Epithelial cell of esophagus (primary cell): ENCODE measurements at regions not wholly inside any gene's neighbourhood (a gene's known extent, or its start where the extent isn't known, plus 50 kb on each side); places are given as distances from the start of the nearest gene placed in this dataset.
"Not testable (repeated sequence)": the region's sequence is repeated elsewhere in the genome, so short reads cannot be mapped to it uniquely, and the experiment has no call there.

Experiments
- DNase-seq: peaks from one replicate; pipeline ENCODE4 v3.0.0; 2010; ENCODE audit warnings: low read depth
- H3K4me3 ChIP-seq: 2 replicates; pipeline ENCODE4 v1.5.1; 2011; ENCODE audit warnings: mild to moderate bottlenecking, low read length, control low read depth
- TF ChIP-seq, protein P1 (sequence below): IDR thresholded peaks from 2 replicates; pipeline ENCODE4 v1.5.1; 2011; ENCODE audit warnings: low read depth, mild to moderate bottlenecking, low read length, control low read depth, inconsistent platforms; ENCODE audit not compliant: insufficient read depth; ENCODE audit errors: missing control alignments

DNA sequence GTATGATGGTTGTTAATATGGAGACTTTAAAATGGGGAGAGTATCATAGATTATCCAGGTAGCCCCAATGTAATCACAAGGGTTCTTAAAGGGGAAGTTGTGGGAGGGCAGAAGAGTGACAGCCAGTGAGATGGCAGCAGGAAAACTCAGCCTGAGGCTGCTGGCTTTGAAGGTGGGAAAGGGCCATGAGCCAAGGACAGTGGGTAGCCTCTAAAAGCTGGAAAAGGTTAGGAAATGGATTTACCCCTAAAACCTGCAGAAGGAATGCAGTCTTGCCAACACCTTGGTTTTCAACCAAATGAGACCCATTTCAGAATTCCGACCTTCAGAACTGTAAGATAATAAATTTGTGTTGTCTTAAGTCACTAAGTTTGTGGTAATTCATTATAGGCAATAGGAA lies 68.8 kb upstream of the BLTP1 start:
- H3K4me3 ChIP-seq = no peak overlapping the region
- no peak for DNase-seq
- TF ChIP-seq, protein P1, sequence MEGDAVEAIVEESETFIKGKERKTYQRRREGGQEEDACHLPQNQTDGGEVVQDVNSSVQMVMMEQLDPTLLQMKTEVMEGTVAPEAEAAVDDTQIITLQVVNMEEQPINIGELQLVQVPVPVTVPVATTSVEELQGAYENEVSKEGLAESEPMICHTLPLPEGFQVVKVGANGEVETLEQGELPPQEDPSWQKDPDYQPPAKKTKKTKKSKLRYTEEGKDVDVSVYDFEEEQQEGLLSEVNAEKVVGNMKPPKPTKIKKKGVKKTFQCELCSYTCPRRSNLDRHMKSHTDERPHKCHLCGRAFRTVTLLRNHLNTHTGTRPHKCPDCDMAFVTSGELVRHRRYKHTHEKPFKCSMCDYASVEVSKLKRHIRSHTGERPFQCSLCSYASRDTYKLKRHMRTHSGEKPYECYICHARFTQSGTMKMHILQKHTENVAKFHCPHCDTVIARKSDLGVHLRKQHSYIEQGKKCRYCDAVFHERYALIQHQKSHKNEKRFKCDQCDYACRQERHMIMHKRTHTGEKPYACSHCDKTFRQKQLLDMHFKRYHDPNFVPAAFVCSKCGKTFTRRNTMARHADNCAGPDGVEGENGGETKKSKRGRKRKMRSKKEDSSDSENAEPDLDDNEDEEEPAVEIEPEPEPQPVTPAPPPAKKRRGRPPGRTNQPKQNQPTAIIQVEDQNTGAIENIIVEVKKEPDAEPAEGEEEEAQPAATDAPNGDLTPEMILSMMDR = no peak

DNA sequence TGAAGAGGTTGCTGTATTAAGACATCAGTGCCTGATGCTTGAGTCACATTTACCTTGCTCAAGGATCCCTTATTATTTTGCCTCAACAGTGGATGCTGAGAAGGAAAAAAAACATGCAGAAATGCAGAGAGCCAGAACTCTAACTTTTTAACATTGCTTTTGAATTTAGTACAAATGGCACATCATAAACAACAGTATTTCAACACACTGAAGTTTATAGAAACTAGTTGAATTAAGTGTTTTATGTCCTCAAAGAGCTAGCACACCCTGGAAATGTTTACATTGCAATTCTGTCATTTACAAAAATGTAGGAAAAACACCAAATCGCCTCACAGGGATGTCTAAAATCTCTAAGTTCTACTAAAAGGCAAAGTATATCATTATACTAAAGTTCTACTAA lies 69.5 kb upstream of the BLTP1 start:
- TF ChIP-seq, protein P1 = no peak

DNA sequence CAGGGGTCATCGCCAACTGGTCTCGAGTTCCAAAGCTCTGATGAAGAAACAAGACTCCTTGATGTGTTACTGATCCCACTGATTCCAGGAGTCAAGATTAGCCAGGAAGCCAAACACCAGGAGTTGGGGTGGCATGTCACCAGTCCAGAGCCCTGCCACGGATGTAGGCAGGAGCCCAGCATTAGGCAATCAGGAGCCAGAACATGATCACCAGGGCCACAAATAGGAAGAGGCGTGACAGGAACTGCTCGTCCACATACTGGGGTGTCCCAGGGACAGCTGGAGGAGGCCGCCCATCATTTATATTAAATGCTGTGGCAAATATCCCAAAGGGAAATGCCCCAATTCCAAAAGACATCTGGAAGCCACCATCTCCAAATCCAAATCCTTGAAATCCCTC lies 74.5 kb upstream of the BLTP1 start:
- H3K4me3 ChIP-seq, DNase-seq: not testable (repeated sequence)

More for the DNA sequence above, 69.5 kb upstream of the BLTP1 start:
- H3K4me3 ChIP-seq = no peak overlapping the region
- no peak for DNase-seq

DNA sequence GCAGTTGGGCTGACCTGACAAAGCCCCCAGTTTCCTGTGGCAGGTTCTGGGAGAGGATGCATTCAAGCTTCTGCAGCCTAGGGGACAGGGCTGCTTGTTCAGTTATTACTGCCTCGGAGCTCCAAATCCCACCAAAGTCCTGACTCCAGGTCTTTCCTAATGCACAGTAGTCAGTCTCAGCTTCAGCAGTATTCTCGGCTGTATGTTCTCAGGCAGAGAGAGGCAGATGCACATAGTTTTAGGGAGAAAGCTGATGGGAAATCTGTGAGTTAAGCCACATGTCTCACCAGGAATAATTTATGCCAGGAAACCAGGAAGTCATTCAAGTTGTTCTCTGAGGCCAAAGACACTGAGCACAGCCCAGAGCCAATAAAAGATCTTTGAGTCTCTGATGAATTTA lies 75.3 kb upstream of the BLTP1 start:
- not testable (repeated sequence) for H3K4me3 ChIP-seq, DNase-seq

DNA sequence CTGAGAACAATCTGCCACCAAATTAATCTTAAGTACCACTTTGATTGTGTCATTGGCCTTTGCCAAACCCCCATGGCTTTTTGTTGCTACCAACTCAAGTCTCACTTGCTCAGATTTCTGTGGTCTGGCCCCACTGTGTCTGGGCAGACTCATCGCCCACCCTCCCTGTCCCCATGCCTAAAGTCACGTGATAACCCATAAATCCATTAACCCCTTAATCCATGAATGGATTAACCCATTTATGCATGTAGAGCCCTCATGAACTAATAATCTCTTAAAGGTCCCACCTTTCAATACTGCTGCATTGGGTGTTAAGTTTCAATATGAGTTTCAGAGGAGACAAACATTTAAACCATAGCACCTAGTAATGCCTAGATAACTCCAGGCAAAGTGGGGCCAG lies 78.5 kb upstream of the BLTP1 start:
- TF ChIP-seq, protein P1 = no peak
- no peak overlapping the region for H3K4me3 ChIP-seq
- DNase-seq = no peak

DNA sequence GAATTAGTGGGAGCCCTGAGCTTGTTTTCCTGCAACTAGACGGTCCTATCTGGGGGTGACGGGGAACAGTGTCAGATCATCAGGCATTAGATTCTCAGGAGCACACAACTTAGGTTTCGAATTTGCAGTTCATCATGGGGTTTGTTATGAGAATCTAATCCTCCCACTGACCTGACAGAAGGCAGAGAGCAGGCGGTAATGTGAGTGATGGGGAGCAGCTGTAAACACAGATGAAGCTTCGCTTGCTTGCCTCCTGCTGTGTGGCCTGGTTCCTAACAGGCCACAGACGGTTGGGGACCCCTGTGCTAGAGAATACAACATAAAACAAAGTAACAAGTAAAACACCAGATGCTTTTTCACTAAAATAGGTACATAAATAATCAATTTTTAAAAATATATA lies 86.2 kb upstream of the BLTP1 start:
- no peak overlapping the region for H3K4me3 ChIP-seq
- TF ChIP-seq, protein P1 = no peak
- no peak for DNase-seq

DNA sequence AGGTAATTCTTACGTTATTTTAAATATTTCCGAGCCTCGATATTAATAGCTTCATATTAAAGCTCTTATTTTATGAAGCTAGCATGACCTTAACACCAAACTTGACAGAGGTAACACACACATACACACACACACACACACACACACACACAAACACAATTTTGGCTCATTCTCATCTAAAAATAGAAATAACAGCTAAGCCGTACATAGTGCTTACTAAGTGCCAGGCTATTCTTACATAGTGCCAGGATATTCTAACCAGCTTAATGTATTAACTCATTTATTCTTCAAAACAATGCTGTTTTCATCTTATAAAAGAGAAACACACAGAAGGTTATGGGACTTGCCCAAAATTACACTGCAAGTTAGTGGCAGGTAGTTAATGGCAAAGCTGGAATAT lies 87.0 kb upstream of the BLTP1 start:
- no peak for DNase-seq
- H3K4me3 ChIP-seq = no peak overlapping the region
- TF ChIP-seq, protein P1 = no peak

DNA sequence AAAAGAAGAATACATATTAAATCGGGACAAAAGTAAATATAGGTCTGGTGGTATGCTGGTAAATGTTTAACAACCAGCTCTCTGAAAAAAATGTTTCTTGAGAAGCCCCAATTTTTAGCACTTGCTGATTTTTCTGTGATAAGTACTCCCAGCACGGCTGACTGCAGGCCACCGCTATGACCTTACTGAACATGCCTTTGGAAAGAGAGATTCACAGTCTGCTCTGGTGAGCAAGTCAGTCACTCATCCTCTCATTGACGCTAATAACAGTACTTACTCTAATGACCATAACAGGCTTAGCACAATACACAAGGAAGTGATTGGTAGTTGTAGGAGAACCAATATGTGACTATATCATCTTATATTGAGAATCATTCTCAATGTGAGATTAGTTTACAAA lies 98.9 kb upstream of the BLTP1 start:
- no peak overlapping the region for H3K4me3 ChIP-seq
- DNase-seq = no peak
- TF ChIP-seq, protein P1 = no peak
